ENCODE measurements at regions not wholly inside any gene's neighbourhood (a gene's known extent, or its start where the extent isn't known, plus 50 kb on each side); places are given as distances from the start of the nearest gene placed in this dataset.

- TF ChIP-seq, protein P1, sequence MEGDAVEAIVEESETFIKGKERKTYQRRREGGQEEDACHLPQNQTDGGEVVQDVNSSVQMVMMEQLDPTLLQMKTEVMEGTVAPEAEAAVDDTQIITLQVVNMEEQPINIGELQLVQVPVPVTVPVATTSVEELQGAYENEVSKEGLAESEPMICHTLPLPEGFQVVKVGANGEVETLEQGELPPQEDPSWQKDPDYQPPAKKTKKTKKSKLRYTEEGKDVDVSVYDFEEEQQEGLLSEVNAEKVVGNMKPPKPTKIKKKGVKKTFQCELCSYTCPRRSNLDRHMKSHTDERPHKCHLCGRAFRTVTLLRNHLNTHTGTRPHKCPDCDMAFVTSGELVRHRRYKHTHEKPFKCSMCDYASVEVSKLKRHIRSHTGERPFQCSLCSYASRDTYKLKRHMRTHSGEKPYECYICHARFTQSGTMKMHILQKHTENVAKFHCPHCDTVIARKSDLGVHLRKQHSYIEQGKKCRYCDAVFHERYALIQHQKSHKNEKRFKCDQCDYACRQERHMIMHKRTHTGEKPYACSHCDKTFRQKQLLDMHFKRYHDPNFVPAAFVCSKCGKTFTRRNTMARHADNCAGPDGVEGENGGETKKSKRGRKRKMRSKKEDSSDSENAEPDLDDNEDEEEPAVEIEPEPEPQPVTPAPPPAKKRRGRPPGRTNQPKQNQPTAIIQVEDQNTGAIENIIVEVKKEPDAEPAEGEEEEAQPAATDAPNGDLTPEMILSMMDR (IDR thresholded peaks at IDR 0.05), result no peak
- TF ChIP-seq POLR2A (IDR thresholded peaks at IDR 0.05), result no peak
Measured at GRCh38 chr10:28842321-28842720, 165.0 kb downstream of the BAMBI start.

All from esophagus squamous epithelium (tissue), 4 donors.